Activated CD4-positive, alpha-beta T cell treated with anti-CD3 and anti-CD28 coated beads for 1 hour (primary cell): ENCODE measurements at regions not wholly inside any gene's neighbourhood (a gene's known extent, or its start where the extent isn't known, plus 50 kb on each side); places are given as distances from the start of the nearest gene placed in this dataset.

ENCODE experiments used
- DNase-seq: peaks from one replicate; pipeline ENCODE4 v3.0.0-alpha.2; 2020

GRCh38 chr2:42928692-42929545 lies 136.5 kb upstream of the HAAO start:
- no peak for DNase-seq

DNA sequence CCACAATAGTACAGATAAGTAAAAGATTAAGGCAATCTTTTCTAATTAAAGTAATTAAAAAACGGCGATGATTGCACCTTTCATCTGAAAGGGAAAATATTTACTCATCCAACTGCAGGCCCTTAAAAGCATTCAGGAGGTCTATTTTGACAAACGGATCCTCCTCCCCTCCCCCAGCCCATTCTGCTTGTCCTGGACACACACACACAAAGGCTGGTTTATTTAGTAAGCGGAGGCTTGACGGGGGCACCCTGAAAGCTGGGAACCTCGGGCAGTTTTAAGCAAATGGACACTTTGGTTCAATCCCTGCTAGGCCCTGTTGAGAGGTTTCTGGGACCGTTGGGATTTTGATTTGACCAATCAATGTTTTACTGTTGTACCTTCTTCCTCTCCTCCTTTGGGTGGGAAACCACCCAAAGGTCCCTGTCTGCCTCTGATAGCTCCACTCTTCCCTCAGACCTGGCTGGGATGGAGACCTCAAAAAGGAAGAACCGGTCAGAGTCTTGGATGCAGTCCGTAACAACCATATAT lies 135.8 kb upstream of the HAAO start:
- no peak for DNase-seq

- no peak for DNase-seq
Measured at GRCh38 chr2:42927334-42928160, 135.2 kb upstream of the HAAO start.

GRCh38 chr2:42926434-42927333 lies 134.3 kb upstream of the HAAO start:
- DNase-seq, result no peak

GRCh38 chr2:42925742-42926433 lies 133.5 kb upstream of the HAAO start:
- DNase-seq, result no peak

DNA sequence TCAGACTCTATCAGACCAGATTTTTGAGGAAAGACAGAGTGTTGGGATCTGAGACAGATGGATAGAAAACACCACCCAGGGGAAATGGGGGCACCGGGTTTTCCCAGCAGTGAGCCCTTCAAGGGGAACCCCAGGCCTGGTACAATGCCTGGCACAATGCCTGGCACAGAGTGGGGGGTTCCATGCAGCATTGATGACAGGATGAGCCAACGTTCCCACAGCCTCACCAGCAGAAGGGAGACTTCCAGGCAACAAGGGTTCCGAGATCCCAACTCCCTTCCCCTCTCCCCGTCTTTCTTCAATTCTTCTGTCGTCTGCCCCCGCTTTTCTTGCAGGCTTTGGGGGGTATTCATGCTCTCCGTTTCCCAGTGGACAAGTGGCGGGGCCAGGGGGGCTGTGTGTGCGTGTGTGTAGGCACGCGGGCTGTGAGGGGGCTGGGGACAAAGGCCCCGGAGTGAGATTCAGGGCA lies 132.1 kb upstream of the HAAO start:
- DNase-seq, result no peak

GRCh38 chr2:42923580-42924417 lies 131.4 kb upstream of the HAAO start:
- no peak for DNase-seq

- no peak for DNase-seq
Measured at GRCh38 chr2:42922790-42923579, 130.6 kb upstream of the HAAO start.

GRCh38 chr2:42922293-42922692 lies 129.9 kb upstream of the HAAO start:
- no peak for DNase-seq

DNA sequence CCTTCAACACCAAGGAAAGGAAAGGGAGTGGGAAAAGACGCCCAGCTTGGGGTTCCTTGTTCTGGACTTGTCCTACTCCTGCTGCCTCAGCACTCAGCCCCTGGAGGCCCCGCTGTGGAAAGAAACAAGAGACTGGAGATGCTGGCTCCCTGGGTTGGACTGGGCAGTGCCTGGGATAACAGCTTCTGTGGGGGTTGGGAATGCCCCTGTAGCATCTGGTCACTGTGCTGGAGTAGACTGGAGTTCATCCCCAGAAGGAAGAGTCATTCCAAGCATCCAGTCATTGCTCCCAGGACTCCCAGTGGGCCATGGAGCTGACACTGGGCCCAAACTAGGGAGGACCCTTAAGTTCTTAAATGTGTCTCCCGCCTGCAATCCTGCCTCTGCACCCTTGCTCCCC lies 129.3 kb upstream of the HAAO start:
- no peak for DNase-seq

- no peak for DNase-seq
Measured at GRCh38 chr2:42921147-42921520, 128.8 kb upstream of the HAAO start.

- no peak for DNase-seq
Measured at GRCh38 chr2:42920446-42921146, 128.2 kb upstream of the HAAO start.

DNA sequence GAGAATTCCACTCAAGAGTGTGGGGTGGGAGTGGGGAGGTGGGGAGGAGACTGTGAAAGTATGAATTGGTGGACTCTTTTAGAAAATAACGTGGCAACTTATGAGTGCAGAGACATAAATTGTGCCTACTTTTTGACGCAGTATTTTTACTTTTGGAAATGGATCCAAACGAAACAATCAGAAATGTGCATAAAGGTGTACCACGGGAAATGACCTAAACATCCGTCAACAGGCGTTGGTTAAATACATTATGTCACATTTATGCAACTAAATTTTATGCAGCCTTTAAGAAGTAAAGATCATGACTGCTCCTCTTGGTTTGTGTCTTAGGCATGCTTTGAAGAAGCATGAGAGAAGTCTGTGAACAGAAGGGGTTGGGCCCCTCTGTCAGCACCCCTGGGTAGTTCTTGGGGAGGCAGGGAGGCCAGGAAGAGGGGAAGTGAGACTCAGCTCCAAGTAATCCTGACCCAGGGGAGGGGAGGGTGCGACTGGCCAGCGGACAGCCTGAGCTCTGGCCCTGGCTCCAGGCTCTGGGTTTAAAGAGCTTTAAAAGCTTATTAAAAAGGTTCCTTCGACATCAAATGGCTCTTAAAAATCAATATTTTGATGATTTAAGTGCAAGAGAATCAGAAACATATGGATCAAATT lies 126.4 kb upstream of the HAAO start:
- no peak for DNase-seq

DNA sequence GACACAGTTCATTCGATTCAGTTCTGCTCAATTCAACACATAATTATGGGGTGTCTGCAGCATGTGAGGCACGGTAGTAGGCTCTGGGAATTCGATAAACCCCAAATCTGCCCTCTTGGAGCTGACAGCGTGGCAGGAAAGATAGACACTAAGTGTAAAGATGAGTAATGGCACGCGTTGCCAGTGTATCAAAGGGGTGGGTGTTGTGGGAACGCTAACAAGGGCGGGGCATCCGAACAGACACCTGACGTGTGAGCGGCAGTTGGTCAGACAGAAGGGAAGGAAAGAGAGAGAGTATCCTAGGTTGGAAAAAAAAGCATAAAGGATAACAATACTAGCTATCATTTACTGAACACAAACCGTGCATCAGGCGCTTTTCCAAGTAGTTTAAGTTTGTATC lies 125.7 kb upstream of the HAAO start:
- DNase-seq, result no peak

DNA sequence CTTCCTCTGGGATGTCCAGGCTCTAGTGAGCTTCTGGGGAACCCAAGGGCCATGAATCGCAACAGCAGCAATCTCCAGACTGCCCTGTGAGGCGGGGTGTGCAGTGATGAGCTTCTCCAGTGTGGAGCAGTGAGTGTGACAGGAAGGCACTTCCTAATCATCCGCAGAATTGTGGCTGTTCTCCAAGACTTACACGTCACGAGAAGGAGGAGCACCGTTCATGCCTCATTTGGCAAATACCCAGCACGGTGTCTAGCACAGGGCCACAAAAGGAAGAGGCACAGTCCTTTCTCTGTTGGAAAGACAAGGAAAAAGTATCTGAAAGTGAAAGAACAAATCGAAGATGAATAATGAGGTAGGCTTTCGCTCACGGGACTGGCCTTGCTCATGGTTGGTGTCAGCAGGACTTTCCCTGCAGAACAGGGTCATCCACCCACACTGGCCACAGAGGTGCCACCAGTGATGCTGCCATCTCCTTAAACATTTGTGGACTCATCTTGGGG lies 125.1 kb upstream of the HAAO start:
- no peak for DNase-seq

- no peak for DNase-seq
Measured at GRCh38 chr2:42916324-42916723, 123.9 kb upstream of the HAAO start.

GRCh38 chr2:42914860-42915259 lies 122.5 kb upstream of the HAAO start:
- DNase-seq, result no peak

- no peak for DNase-seq
Measured at GRCh38 chr2:42914314-42914713, 121.9 kb upstream of the HAAO start.
